ENCODE measurements at regions not wholly inside any gene's neighbourhood (a gene's known extent, or its start where the extent isn't known, plus 50 kb on each side); places are given as distances from the start of the nearest gene placed in this dataset.
"Not testable (repeated sequence)": the region's sequence is repeated elsewhere in the genome, so short reads cannot be mapped to it uniquely, and the experiment has no call there.

DNA sequence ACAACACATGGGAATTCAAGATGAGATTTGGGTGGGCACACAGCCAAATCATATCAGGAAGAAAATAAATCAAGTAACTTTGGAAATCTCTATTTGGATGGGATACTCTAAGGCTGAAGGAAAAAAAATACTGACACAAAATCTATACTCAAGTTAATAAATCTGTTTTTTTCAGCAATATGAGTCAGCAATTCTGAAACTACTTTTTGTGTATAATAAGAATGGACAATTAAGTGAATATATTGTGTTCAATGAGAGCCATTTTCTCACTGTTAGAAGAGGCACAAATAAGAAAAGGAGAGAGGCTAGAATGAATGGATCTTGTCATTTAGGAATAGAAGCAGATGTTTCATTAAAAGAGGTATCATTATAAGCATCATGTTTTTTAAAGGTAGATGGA is 651.0 kb downstream of the TAF11L14 start:
- DNase-seq = no peak
- H3K36me3 ChIP-seq (replicated peaks in 1 of 2; ENCODE audit: insufficient read depth in 1 of 2, low read depth in 2 of 2) = no peaks in the 10 kb centered on the region
- no peaks in the 10 kb centered on the region for H3K27me3 ChIP-seq
- no peaks in the 10 kb centered on the region for H3K9me3 ChIP-seq
- TF ChIP-seq POLR2A (IDR thresholded peaks at IDR 0.05) = no peak
- TF ChIP-seq, protein P1, sequence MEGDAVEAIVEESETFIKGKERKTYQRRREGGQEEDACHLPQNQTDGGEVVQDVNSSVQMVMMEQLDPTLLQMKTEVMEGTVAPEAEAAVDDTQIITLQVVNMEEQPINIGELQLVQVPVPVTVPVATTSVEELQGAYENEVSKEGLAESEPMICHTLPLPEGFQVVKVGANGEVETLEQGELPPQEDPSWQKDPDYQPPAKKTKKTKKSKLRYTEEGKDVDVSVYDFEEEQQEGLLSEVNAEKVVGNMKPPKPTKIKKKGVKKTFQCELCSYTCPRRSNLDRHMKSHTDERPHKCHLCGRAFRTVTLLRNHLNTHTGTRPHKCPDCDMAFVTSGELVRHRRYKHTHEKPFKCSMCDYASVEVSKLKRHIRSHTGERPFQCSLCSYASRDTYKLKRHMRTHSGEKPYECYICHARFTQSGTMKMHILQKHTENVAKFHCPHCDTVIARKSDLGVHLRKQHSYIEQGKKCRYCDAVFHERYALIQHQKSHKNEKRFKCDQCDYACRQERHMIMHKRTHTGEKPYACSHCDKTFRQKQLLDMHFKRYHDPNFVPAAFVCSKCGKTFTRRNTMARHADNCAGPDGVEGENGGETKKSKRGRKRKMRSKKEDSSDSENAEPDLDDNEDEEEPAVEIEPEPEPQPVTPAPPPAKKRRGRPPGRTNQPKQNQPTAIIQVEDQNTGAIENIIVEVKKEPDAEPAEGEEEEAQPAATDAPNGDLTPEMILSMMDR (IDR thresholded peaks at IDR 0.05) = no peak
- no peak overlapping the region for H3K4me3 ChIP-seq
- no peak for ATAC-seq
- no peak overlapping the region for H3K27ac ChIP-seq
- intact Hi-C loops (cut with DNase I) = no loop called here
- H3K4me1 ChIP-seq = no peaks in the 10 kb centered on the region

DNA sequence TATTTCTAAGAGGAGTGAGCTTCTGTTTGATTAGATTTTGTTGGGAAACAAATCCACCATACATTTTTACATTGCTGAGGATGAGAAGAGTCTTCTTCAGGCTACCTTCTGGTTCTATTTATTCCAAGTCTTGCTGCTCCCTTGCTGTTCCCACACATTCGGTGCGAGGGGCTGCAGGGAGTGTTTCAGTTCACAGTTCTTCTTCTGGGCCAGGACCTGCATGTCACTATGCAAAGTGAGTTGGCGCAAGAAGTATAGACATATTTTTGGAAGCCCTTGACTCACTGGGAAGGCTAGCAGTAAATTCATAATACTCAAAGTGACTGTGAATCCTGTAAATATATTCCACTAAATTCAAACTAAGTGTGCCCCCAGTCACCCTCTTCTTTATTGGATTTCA is 657.9 kb downstream of the TAF11L14 start:
- Histone ChIP-seq H3K27ac (no peak overlapping the region), H3K4me1 (no peaks in the 10 kb centered on the region), H3K4me3 (no peak overlapping the region), H3K9me3 (no peaks in the 10 kb centered on the region), H3K27me3 (no peaks in the 10 kb centered on the region), H3K36me3 (replicated peaks in 1 of 2; ENCODE audit: insufficient read depth in 1 of 2, low read depth in 2 of 2) (no peaks in the 10 kb centered on the region)
- WGBS, 2 donors = 67 to 77% methylated on average over 3 of the region's 3 CpGs
- TF ChIP-seq POLR2A (IDR thresholded peaks at IDR 0.05) = no peak
- TF ChIP-seq, protein P1 (IDR thresholded peaks at IDR 0.05) = no peak
- DNase-seq = no peak
- intact Hi-C loops (cut with DNase I) = no loop called here
- ATAC-seq = no peak

DNA sequence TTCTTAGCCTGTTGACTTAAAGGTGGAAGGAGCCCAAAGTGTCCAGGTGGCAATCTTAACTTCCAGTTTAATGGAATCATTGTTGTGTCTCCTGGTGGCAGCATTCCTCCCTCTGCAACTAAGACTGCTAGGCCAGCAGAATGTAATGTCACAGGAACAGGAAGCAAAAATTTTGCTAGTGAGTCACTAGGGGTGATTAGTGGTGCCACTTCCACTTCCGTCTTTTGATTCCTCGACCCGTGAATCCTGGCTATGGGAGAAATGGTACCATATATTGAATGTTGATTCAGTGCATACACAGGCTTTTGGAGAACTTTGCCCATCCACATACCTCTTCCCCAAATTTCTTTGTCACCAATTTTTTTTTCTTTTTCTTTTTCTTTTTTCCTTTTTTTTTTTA is 661.4 kb downstream of the TAF11L14 start:
- ATAC-seq; H3K4me3 ChIP-seq; H3K27me3 ChIP-seq; intact Hi-C loops (cut with DNase I); H3K9me3 ChIP-seq; H3K4me1 ChIP-seq; H3K36me3 ChIP-seq (replicated peaks in 1 of 2; ENCODE audit: insufficient read depth in 1 of 2, low read depth in 2 of 2); DNase-seq; H3K27ac ChIP-seq: not testable (repeated sequence)
- WGBS, 2 donors = 75 to 85% methylated on average over 3 of the region's 3 CpGs

DNA sequence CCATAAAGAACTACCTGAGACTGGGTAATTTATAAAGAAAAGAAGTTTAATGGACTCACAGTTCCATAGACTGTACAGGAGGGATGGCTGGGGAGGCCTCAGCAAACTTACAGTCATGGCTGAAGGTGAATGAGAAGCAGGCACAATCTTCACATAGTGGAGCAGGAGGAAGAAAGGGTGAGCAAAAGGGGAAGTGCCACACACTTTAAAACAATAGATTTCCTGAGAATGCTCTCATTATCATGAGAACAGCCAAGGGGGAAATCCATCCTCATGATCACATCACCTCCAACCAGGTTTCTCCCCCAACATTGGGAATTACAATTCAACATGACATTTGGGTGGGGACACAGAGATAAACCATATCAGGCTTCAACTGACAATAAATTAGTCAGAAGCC is 664.9 kb downstream of the TAF11L14 start:
- Histone ChIP-seq H3K9me3 (no peaks in the 10 kb centered on the region), H3K4me1 (no peaks in the 10 kb centered on the region), H3K27me3 (no peaks in the 10 kb centered on the region), H3K4me3 (no peak overlapping the region), H3K27ac (no peak overlapping the region), H3K36me3 (replicated peaks in 1 of 2; ENCODE audit: insufficient read depth in 1 of 2, low read depth in 2 of 2) (no peaks in the 10 kb centered on the region)
- intact Hi-C loops (cut with DNase I) = no loop called here
- no peak for DNase-seq
- ATAC-seq = no peak
- TF ChIP-seq, protein P1 (IDR thresholded peaks at IDR 0.05) = no peak
- no peak for TF ChIP-seq POLR2A (IDR thresholded peaks at IDR 0.05)

DNA sequence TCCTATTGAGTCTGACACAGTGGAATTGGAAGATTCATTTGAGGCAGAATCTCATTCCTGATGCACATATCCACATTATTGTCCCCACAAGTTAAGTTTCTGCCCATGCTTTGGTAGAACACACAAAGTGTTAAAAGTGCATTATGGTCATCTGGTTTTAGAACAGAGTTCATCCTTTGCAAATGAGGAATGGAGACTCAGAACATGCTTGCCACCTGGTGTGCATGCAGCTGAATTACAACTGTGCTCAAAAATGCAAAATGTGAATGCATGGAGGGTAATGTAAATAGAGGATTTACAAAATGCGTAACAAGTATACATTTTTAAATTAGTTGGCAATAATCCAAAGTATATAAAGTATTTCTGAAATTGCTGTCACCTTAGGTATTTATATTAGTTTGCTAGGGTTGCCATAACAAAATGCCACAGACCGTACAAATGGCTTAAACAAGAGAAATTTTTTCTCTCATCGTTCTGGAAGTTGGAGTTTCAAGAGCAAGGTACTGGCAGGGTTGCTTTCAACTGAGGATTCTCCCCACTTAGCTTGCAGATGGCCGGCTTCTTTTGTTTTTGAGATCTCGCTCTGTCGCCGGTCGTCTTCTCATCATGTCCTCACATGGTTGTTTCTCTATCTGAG is 671.1 kb downstream of the TAF11L14 start:
- Histone ChIP-seq H3K27ac (no peak overlapping the region), H3K4me1 (no peaks in the 10 kb centered on the region), H3K27me3 (no peaks in the 10 kb centered on the region), H3K9me3 (no peaks in the 10 kb centered on the region), H3K36me3 (replicated peaks in 1 of 2; ENCODE audit: insufficient read depth in 1 of 2, low read depth in 2 of 2) (no peaks in the 10 kb centered on the region), H3K4me3 (no peak overlapping the region)
- ATAC-seq = no peak
- DNase-seq = no peak
- TF ChIP-seq POLR2A (IDR thresholded peaks at IDR 0.05) = no peak
- TF ChIP-seq, protein P1 (IDR thresholded peaks at IDR 0.05) = peak; percentile 22 to 71 (median 67)
- WGBS, 2 donors = 40 to 53% methylated on average over 8 of the region's 8 CpGs
- intact Hi-C loops (cut with DNase I) = loop anchor here (5.0 kb wide), 1 partner anchor 1088 kb away; the partner anchor contains the start of gene BASP1

Measured in body of pancreas (tissue), 4 donors.